Endothelial cell of umbilical vein (primary cell): ENCODE measurements at regions not wholly inside any gene's neighbourhood (a gene's known extent, or its start where the extent isn't known, plus 50 kb on each side); places are given as distances from the start of the nearest gene placed in this dataset.

Experiments used
- BruUV-seq: library from RNA; stranded (reverse); fragments of 400-500 nt; replicated peaks from 2 replicates; lab custom pipeline; 2021; lab: Mats Ljungman, UMichigan
- CTCF ChIA-PET: fragments of 300-600, 350-600 bp; sonication (Branson Sonifier 250); formaldehyde crosslinking; loops from one replicate; lab custom pipeline; 2021; ENCODE audit warnings: antibody characterized with exemption, inconsistent platforms; lab: Charles Lee
- POLR2A ChIA-PET: fragments of 300-600, 350-600 bp; sonication (Branson Sonifier 250); formaldehyde crosslinking; loops from one replicate; lab custom pipeline; 2021; ENCODE audit warnings: antibody characterized with exemption, inconsistent platforms; lab: Charles Lee
- DNase-seq: peaks from one replicate; pipeline ENCODE4 v3.0.0-alpha.2; 2011; ENCODE audit warnings: low read depth, low spot score
- FAIRE-seq: peaks from 2 replicates; lab custom pipeline; 2011; peaks lifted over from hg19 to GRCh38; lab: Jason Lieb, UNC
- H2AFZ ChIP-seq: 2 replicates; pipeline ENCODE4 v1.6.0; 2012; ENCODE audit warnings: low read depth, low read length, control low read depth, inconsistent platforms
- H3K27ac ChIP-seq: 2 replicates; pipeline ENCODE4 v1.5.1; 2011; ENCODE audit warnings: low read depth, mild to moderate bottlenecking, control low read depth, low read length, moderate library complexity; ENCODE audit not compliant: insufficient read depth
- H3K27me3 ChIP-seq, 2 experiments: 2 replicates each; pipeline versions ENCODE4 v1.6.0 to v1.6.1; 2011; ENCODE audit warnings: low read length in 2 of 2, mixed read lengths in 1 of 2; ENCODE audit not compliant: control insufficient read depth in 2 of 2, insufficient read depth in 2 of 2
- H3K36me3 ChIP-seq, 2 experiments: 2 replicates in 1 of 2; 3 replicates in 1 of 2; pipeline ENCODE4 v1.5.1; 2011; ENCODE audit warnings: low read length in 2 of 2, mild to moderate bottlenecking in 1 of 2, moderate library complexity in 1 of 2; ENCODE audit not compliant: control insufficient read depth in 2 of 2, insufficient read depth in 2 of 2; ENCODE audit errors: extremely low read depth in 1 of 2
- H3K4me1 ChIP-seq: 3 replicates; pipeline ENCODE4 v1.5.1; 2011; ENCODE audit warnings: mild to moderate bottlenecking, low read length; ENCODE audit not compliant: control insufficient read depth, insufficient read depth; ENCODE audit errors: extremely low read depth
- H3K4me2 ChIP-seq: 2 replicates; pipeline ENCODE4 v1.6.1; 2011; ENCODE audit warnings: low read length, control low read depth, mixed read lengths; ENCODE audit not compliant: insufficient read depth
- H3K4me3 ChIP-seq, 3 experiments: fragments of 200-600 bp in 1 of 3; sonication (generic), shearing (Covaris generic) in 1 of 3; replicated peaks in 1 of 3; 2 replicates each; pipeline ENCODE4 v1.5.1; 2011 to 2016; ENCODE audit warnings: control low read depth in 3 of 3, low read length in 3 of 3, mild to moderate bottlenecking in 2 of 3, inconsistent platforms in 1 of 3, low read depth in 1 of 3, moderate library complexity in 1 of 3; ENCODE audit not compliant: insufficient read depth in 1 of 3
- H3K79me2 ChIP-seq: 2 replicates; pipeline ENCODE4 v1.6.0; 2012; ENCODE audit warnings: low read length, inconsistent platforms; ENCODE audit not compliant: control insufficient read depth, insufficient read depth
- H3K9ac ChIP-seq: replicated peaks from 2 replicates; pipeline ENCODE3; 2011; ENCODE audit warnings: low read length, control low read depth; ENCODE audit not compliant: insufficient read depth; ENCODE audit errors: extremely low read depth
- H3K9me1 ChIP-seq: replicated peaks from 3 replicates; pipeline ENCODE4 v1.6.0; 2011; ENCODE audit warnings: mild to moderate bottlenecking, low read length; ENCODE audit not compliant: control insufficient read depth, insufficient read depth; ENCODE audit errors: extremely low read depth
- H3K9me3 ChIP-seq: replicated peaks from 2 replicates; pipeline ENCODE4 v1.5.1; 2012; ENCODE audit warnings: low read length, inconsistent platforms; ENCODE audit not compliant: control insufficient read depth, insufficient read depth
- H4K20me1 ChIP-seq: replicated peaks from 2 replicates; pipeline ENCODE3; 2011; ENCODE audit warnings: mild to moderate bottlenecking, low read length; ENCODE audit not compliant: control insufficient read depth, insufficient read depth; ENCODE audit errors: extremely low read depth
- EZH2 ChIP-seq: IDR thresholded peaks from 2 replicates; pipeline ENCODE4 v1.6.1; 2012; ENCODE audit warnings: borderline replicate concordance, low read depth, mild to moderate bottlenecking, moderate library complexity, low read length, inconsistent platforms; ENCODE audit not compliant: severe bottlenecking
- FOS ChIP-seq: IDR thresholded peaks from 2 replicates; pipeline ENCODE4 v1.6.1; 2011; ENCODE audit warnings: mild to moderate bottlenecking, low read length, moderate library complexity, borderline replicate concordance; ENCODE audit not compliant: insufficient read depth
- GATA2 ChIP-seq: IDR thresholded peaks from 2 replicates; pipeline ENCODE4 v1.7.0; 2011; ENCODE audit warnings: low read depth, mild to moderate bottlenecking, moderate library complexity, mixed read lengths, low read length; ENCODE audit not compliant: insufficient read length, insufficient read depth
- JUN ChIP-seq: IDR thresholded peaks from 2 replicates; pipeline ENCODE4 v1.6.1; 2011; ENCODE audit warnings: borderline replicate concordance, low read depth; ENCODE audit not compliant: insufficient read length, insufficient read depth
- MYC ChIP-seq: IDR thresholded peaks from one replicate; pipeline ENCODE4 v1.6.1; 2011; ENCODE audit warnings: mild to moderate bottlenecking, low read depth, low read length
- POLR2A ChIP-seq: IDR thresholded peaks from 2 replicates; pipeline ENCODE4 v1.6.1; 2012; ENCODE audit warnings: low read depth, mild to moderate bottlenecking, control low read depth, low read length
- POLR2AphosphoS5 ChIP-seq: IDR thresholded peaks from 2 replicates; pipeline ENCODE4 v1.6.1; 2012; ENCODE audit warnings: low read depth, mild to moderate bottlenecking, control low read depth, low read length, moderate library complexity; ENCODE audit not compliant: insufficient read depth
- dilution Hi-C: fragments of 300-500 bp; cut with MboI; formaldehyde crosslinking; loops from one replicate; pipeline ENCODE4 v1.15.0; 2019; ENCODE audit warnings: low sequenced_read_pairs; ENCODE audit not compliant: extremely low pct_ligation_motif_present
- intact Hi-C: fragments of 100-400 bp; cut with micrococcal nuclease; formaldehyde crosslinking; loops from one replicate; pipeline ENCODE4 v1.10.0; 2022
- TF ChIP-seq, protein P1 (sequence below), 2 donors: IDR thresholded peaks; 1 replicate in 1 of 2; 2 replicates in 1 of 2; pipeline ENCODE4 v1.5.1; 2011; ENCODE audit warnings: low read length in 2 of 2, mild to moderate bottlenecking in 2 of 2, moderate library complexity in 2 of 2, control low read depth in 1 of 2, inconsistent platforms in 1 of 2, low read depth in 1 of 2; ENCODE audit not compliant: insufficient read depth in 1 of 2; ENCODE audit errors: extremely low read depth in 1 of 2
- TF ChIP-seq, protein P2 (sequence below): IDR thresholded peaks from 2 replicates; pipeline ENCODE4 v1.6.1; 2011; ENCODE audit not compliant: insufficient read depth, insufficient read length

DNA sequence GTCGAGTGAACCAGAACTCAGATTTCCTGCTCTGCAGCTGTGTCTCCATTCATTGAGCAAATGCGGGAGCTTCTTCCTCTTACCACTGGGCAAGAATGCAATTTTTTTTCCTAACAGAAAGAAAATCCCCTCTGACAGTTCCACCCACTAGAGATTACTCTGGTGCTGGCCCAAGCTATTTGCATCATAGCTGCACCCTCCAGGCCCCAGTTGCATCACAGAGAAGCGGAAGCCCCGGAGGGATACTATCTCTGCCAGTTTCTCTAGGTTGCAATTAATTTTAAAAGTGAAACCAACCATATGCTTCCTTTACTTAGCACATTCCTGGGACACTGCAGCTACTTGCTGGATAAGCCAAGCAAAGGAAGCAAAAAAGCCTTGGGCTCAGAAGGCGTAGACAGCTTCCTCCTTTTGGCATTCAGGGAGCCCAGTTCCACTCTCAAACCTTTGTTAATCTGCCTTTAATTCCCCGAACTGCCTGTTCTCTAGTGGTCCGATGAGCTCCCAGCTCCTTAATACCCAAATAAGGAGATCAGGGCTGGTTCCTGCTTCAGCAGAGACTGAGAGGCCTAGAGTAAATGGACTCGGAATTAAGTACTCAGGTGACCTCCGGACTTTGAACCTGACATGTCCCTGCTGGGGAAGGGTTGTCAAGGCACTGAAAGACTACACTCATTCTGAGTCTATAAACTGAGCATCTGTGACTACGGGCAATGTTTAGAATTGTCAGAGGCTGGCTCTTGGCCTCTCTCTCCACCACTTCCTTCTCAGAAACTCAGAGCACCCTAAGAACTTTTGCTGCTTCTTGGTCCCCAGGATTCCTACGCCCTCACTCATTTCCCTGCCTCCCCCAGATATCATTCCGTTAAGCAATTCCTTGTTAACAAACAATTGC is 72.5 kb upstream of the TNFSF18 start:
- H3K4me3 ChIP-seq = peak overlapping the region in 2 of 3 experiments; percentile 6 to 52
- no peaks in the 10 kb centered on the region for H3K79me2 ChIP-seq
- H3K27me3 ChIP-seq = no peaks in the 10 kb centered on the region
- peak overlapping the region; percentile 53 for H3K9ac ChIP-seq
- FAIRE-seq (peak; percentile 24), DNase-seq (peak; percentile 65)
- ChIA-PET POLR2A (no interaction called here), CTCF (interaction anchor here (0.8 to 1.6 kb wide), 9 partner anchors 9 to 297 kb away, joined by 3 to 7 read pairs (median 4); no protein-coding TSS in a partner anchor)
- BruUV-seq = no TSS peak
- H3K4me2 ChIP-seq = peak overlapping the region; percentile 64
- no peaks in the 10 kb centered on the region for H3K36me3 ChIP-seq
- no peaks in the 10 kb centered on the region for H3K9me1 ChIP-seq
- dilution Hi-C loops (no loop called here), intact Hi-C loops (loop anchor here (1.0 to 5.0 kb wide), 3 partner anchors 72 to 376 kb away; no protein-coding TSS in a partner anchor)
- peak overlapping the region; percentile 1 for H3K27ac ChIP-seq
- peak overlapping the region; percentile 81 for H2AFZ ChIP-seq
- no peaks in the 10 kb centered on the region for H4K20me1 ChIP-seq
- no peak for TF ChIP-seq JUN
- peaks cover 18% of the 10 kb centered on the region for H3K4me1 ChIP-seq
- H3K9me3 ChIP-seq = no peaks in the 10 kb centered on the region

DNA sequence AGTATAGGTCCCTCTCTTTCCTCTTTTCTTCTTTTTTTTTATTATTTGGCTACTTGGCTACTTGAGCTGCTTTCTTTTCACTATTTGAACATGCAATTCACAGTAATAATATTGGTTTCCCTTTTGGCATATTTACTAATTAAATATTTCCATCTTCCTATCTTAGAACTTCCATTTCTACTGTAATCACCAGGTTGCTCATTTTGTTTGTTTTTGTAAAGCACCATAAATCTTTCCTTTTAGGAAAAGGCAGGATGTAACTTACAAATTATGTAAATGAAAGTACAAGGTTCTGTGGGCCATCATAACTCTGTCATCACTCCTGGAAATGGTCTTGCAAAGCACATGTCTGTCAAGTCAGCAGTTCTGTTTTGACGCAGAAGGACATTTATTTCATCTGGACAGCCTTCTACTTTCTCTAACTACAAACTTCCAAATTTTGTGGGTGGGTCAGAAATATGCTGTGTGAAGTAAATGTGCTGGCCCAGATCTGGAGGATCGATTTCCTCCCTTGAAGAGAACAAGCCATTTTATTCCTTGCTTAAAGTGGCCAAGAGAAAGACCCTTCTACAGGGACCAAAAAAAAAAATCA is 71.7 kb upstream of the TNFSF18 start:
- H4K20me1 ChIP-seq = no peaks in the 10 kb centered on the region
- ChIA-PET CTCF (interaction anchor here (1.1 to 1.6 kb wide), 7 partner anchors 10 to 133 kb away, joined by 3 to 7 read pairs (median 5); no protein-coding TSS in a partner anchor), POLR2A (no interaction called here)
- H3K9me1 ChIP-seq = no peaks in the 10 kb centered on the region
- peak overlapping the region; percentile 53 for H3K9ac ChIP-seq
- no peaks in the 10 kb centered on the region for H3K27me3 ChIP-seq
- H3K36me3 ChIP-seq = no peaks in the 10 kb centered on the region
- H3K4me2 ChIP-seq = peak overlapping the region; percentile 64
- TF ChIP-seq MYC = no peak
- TF ChIP-seq, protein P1, sequence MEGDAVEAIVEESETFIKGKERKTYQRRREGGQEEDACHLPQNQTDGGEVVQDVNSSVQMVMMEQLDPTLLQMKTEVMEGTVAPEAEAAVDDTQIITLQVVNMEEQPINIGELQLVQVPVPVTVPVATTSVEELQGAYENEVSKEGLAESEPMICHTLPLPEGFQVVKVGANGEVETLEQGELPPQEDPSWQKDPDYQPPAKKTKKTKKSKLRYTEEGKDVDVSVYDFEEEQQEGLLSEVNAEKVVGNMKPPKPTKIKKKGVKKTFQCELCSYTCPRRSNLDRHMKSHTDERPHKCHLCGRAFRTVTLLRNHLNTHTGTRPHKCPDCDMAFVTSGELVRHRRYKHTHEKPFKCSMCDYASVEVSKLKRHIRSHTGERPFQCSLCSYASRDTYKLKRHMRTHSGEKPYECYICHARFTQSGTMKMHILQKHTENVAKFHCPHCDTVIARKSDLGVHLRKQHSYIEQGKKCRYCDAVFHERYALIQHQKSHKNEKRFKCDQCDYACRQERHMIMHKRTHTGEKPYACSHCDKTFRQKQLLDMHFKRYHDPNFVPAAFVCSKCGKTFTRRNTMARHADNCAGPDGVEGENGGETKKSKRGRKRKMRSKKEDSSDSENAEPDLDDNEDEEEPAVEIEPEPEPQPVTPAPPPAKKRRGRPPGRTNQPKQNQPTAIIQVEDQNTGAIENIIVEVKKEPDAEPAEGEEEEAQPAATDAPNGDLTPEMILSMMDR (IDR thresholded peaks at IDR 0.05; ENCODE audit: extremely low read depth in 1 of 2, insufficient read depth in 1 of 2, low read depth in 1 of 2, low read length in 2 of 2) = no peak
- TF ChIP-seq, protein P2, sequence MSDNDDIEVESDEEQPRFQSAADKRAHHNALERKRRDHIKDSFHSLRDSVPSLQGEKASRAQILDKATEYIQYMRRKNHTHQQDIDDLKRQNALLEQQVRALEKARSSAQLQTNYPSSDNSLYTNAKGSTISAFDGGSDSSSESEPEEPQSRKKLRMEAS = no peak
- no peak for TF ChIP-seq JUN
- TF ChIP-seq POLR2AphosphoS5 = no peak
- no peak for TF ChIP-seq EZH2
- TF ChIP-seq GATA2 = no peak
- no peak for TF ChIP-seq FOS
- TF ChIP-seq POLR2A = no peak
- no peaks in the 10 kb centered on the region for H3K79me2 ChIP-seq
- H3K4me3 ChIP-seq = peak overlapping the region in 1 of 3 experiments; percentile 52
- dilution Hi-C loops = no loop called here
- intact Hi-C loops = loop anchor here (5.0 kb wide), 2 partner anchors 175 to 375 kb away; no protein-coding TSS in a partner anchor
- peak; percentile 78 for DNase-seq
- BruUV-seq = no TSS peak
- H3K9me3 ChIP-seq = no peaks in the 10 kb centered on the region
- peak; percentile 81 for FAIRE-seq
- H2AFZ ChIP-seq = peak overlapping the region; percentile 81
- peaks cover 20% of the 10 kb centered on the region for H3K4me1 ChIP-seq
- H3K27ac ChIP-seq = peak overlapping the region; percentile 1
